WTC11 (cell line): ENCODE measurements at regions not wholly inside any gene's neighbourhood (a gene's known extent, or its start where the extent isn't known, plus 50 kb on each side); places are given as distances from the start of the nearest gene placed in this dataset.

Experiments used
- ATF1 ChIP-seq: sonication (generic); formaldehyde crosslinking; IDR thresholded peaks from 2 replicates; pipeline ENCODE4 v1.8.1; 2023; ENCODE audit warnings: mild to moderate bottlenecking, moderate library complexity, missing genetic modification reagents
- CREM ChIP-seq: sonication (generic); formaldehyde crosslinking; IDR thresholded peaks from 2 replicates; pipeline ENCODE4 v1.8.1; 2022; ENCODE audit warnings: mild to moderate bottlenecking, missing genetic modification reagents, moderate library complexity
- NR3C1 ChIP-seq: sonication (generic); formaldehyde crosslinking; conservative IDR thresholded peaks from 2 replicates; pipeline ENCODE4 v1.8.1; 2023; ENCODE audit warnings: low read depth, mild to moderate bottlenecking, missing genetic modification reagents
- ZBTB21 ChIP-seq: sonication (generic); formaldehyde crosslinking; IDR thresholded peaks from 2 replicates; pipeline ENCODE4 v1.8.1; 2023; ENCODE audit warnings: mild to moderate bottlenecking, missing genetic modification reagents, borderline replicate concordance
- TF ChIP-seq, protein P1 (sequence below): fragments of 200-600 bp; IDR thresholded peaks from 2 replicates; pipeline ENCODE4 v1.8.0; 2022; ENCODE audit warnings: antibody characterized with exemption
- TF ChIP-seq, protein P2 (sequence below): sonication (generic); formaldehyde crosslinking; conservative IDR thresholded peaks from 2 replicates; pipeline ENCODE4 v1.8.1; 2022; ENCODE audit warnings: mild to moderate bottlenecking, missing genetic modification reagents

DNA sequence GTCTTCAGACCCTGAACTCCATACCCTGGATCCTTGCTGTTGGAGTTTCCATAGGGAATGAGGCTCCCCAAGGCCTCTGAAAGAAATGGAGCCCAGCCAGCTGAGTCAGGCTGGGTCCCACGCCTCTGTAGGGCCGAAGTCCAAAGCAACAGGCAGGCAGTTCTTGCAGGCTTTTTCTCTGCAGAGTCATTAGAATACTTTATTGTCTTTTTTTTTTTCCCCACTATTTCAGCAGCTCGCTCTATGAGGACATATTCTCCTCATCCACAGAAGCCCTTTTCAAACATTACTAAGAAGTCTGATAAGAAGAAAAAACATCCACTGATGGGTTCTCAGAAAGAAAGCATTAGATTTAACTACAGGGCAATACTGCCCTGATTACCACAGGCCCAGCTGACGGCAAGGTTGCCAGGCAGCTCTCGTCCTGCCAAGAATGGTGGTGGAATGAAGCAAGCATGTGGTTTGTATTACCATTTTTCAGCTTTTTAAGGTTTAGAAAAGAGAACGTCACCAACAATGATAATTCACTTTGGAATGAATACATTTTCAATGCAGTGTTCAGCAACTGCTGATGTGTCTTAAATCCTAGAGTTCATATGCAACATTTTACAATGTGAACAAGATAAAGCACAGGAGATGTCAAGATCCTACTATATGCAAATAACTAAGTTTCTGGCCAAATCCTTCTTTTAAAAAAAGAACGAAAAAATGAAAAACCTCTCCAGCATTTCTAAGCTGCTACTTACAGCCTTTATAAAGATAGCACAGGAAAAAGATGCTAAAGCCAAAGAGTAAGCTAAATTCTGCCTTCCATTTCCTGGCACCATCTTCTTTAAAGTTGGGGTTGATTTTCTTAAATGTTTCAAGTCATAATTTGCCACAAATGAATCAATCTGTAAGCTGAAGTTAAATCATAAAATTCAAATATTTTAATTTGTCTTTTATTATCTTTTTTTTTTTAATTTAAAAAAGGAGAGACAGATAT, 223.6 kb upstream of the CITED2 start:
- no peak for TF ChIP-seq NR3C1 (CRISPR knock-in tag)
- TF ChIP-seq ZBTB21 = no peak
- TF ChIP-seq, protein P1, sequence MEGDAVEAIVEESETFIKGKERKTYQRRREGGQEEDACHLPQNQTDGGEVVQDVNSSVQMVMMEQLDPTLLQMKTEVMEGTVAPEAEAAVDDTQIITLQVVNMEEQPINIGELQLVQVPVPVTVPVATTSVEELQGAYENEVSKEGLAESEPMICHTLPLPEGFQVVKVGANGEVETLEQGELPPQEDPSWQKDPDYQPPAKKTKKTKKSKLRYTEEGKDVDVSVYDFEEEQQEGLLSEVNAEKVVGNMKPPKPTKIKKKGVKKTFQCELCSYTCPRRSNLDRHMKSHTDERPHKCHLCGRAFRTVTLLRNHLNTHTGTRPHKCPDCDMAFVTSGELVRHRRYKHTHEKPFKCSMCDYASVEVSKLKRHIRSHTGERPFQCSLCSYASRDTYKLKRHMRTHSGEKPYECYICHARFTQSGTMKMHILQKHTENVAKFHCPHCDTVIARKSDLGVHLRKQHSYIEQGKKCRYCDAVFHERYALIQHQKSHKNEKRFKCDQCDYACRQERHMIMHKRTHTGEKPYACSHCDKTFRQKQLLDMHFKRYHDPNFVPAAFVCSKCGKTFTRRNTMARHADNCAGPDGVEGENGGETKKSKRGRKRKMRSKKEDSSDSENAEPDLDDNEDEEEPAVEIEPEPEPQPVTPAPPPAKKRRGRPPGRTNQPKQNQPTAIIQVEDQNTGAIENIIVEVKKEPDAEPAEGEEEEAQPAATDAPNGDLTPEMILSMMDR = no peak
- TF ChIP-seq, protein P2, sequence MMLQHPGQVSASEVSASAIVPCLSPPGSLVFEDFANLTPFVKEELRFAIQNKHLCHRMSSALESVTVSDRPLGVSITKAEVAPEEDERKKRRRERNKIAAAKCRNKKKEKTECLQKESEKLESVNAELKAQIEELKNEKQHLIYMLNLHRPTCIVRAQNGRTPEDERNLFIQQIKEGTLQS (CRISPR knock-in tag) = no peak
- no peak for TF ChIP-seq CREM (CRISPR knock-in tag)
- no peak for TF ChIP-seq ATF1
